ENCODE measurements at regions not wholly inside any gene's neighbourhood (a gene's known extent, or its start where the extent isn't known, plus 50 kb on each side); places are given as distances from the start of the nearest gene placed in this dataset.

- no peak for DNase-seq (ENCODE audit: low read depth)
- no peak overlapping the region for H3K4me3 ChIP-seq (ENCODE audit: low read depth, low read length)
- in situ Hi-C loops (cut with HindIII; ENCODE audit: low sequenced_read_pairs), result no loop called here
- TF ChIP-seq CTCF (IDR thresholded peaks at IDR 0.05; ENCODE audit: low read depth, low read length, missing control alignments), result no peak
Observed at GRCh38 chr6:95357380-95358020, 219.8 kb upstream of the MANEA start.

- peak; percentile 14 for TF ChIP-seq CTCF (IDR thresholded peaks at IDR 0.05; ENCODE audit: low read depth, low read length, missing control alignments)
- in situ Hi-C loops (cut with HindIII; ENCODE audit: low sequenced_read_pairs), result no loop called here
- H3K4me3 ChIP-seq (ENCODE audit: low read depth, low read length), result no peak overlapping the region
- DNase-seq (ENCODE audit: low read depth), result peak; percentile 0
Observed at GRCh38 chr6:95364016-95364604, 213.2 kb upstream of the MANEA start.

- no peak overlapping the region for H3K4me3 ChIP-seq (ENCODE audit: low read depth, low read length)
- in situ Hi-C loops (cut with HindIII; ENCODE audit: low sequenced_read_pairs), result no loop called here
- no peak for DNase-seq (ENCODE audit: low read depth)
Observed at GRCh38 chr6:95365454-95365853, 211.9 kb upstream of the MANEA start.

GRCh38 chr6:95366414-95366813 is 210.9 kb upstream of the MANEA start:
- H3K4me3 ChIP-seq (ENCODE audit: low read depth, low read length), result no peak overlapping the region
- TF ChIP-seq CTCF (IDR thresholded peaks at IDR 0.05; ENCODE audit: low read depth, low read length, missing control alignments), result no peak
- DNase-seq (ENCODE audit: low read depth), result no peak
- in situ Hi-C loops (cut with HindIII; ENCODE audit: low sequenced_read_pairs), result no loop called here

More at GRCh38 chr6:95365454-95365853, 211.9 kb upstream of the MANEA start:
- no peak for TF ChIP-seq CTCF (IDR thresholded peaks at IDR 0.05; ENCODE audit: low read depth, low read length, missing control alignments)

GRCh38 chr6:95383878-95384277 is 193.5 kb upstream of the MANEA start:
- H3K4me3 ChIP-seq (ENCODE audit: low read depth, low read length), result no peak overlapping the region
- in situ Hi-C loops (cut with HindIII; ENCODE audit: low sequenced_read_pairs), result no loop called here
- TF ChIP-seq CTCF (IDR thresholded peaks at IDR 0.05; ENCODE audit: low read depth, low read length, missing control alignments), result no peak
- no peak for DNase-seq (ENCODE audit: low read depth)

GRCh38 chr6:95384988-95385387 is 192.3 kb upstream of the MANEA start:
- no peak overlapping the region for H3K4me3 ChIP-seq (ENCODE audit: low read depth, low read length)
- no peak for DNase-seq (ENCODE audit: low read depth)
- in situ Hi-C loops (cut with HindIII; ENCODE audit: low sequenced_read_pairs), result no loop called here
- TF ChIP-seq CTCF (IDR thresholded peaks at IDR 0.05; ENCODE audit: low read depth, low read length, missing control alignments), result no peak
